B cell (primary cell): ENCODE measurements at regions not wholly inside any gene's neighbourhood (a gene's known extent, or its start where the extent isn't known, plus 50 kb on each side); places are given as distances from the start of the nearest gene placed in this dataset.

Source experiments
- ATAC-seq: fragments of 200-7000 bp; cut with Tn5 transposase; one replicate; pipeline ENCODE4 v1.10.0; 2021; ENCODE audit warnings: low read depth, mild to moderate bottlenecking, moderate number of reproducible peaks, moderate library complexity
- CTCF ChIA-PET: fragments of 350-600 bp; sonication (Branson Sonifier 250); formaldehyde crosslinking; loops from one replicate; lab custom pipeline; 2021; ENCODE audit warnings: antibody characterized with exemption, inconsistent platforms; lab: Charles Lee
- POLR2A ChIA-PET: fragments of 350-600 bp; sonication (Branson Sonifier 250); formaldehyde crosslinking; loops from one replicate; lab custom pipeline; 2021; ENCODE audit warnings: antibody characterized with exemption; lab: Charles Lee
- DNase-seq: peaks from one replicate; pipeline ENCODE4 v3.0.0; 2013
- H2AFZ ChIP-seq: 2 replicates; pipeline ENCODE4 v1.6.1; 2012; ENCODE audit warnings: mild to moderate bottlenecking, low read depth, low read length; ENCODE audit not compliant: insufficient read depth, poor library complexity, severe bottlenecking
- H3K27ac ChIP-seq, 2 donors: 1 replicate in 1 of 2; 2 replicates in 1 of 2; pipeline ENCODE4 v1.5.1; 2012 to 2013; ENCODE audit warnings: low read length in 2 of 2, mild to moderate bottlenecking in 2 of 2, moderate library complexity in 1 of 2
- H3K27me3 ChIP-seq, 4 experiments: fragments of 200-600 bp in 1 of 4; sonication (generic) in 1 of 4; replicated peaks in 1 of 4; 1 replicate in 2 of 4; 2 replicates in 2 of 4; pipeline versions ENCODE4 v1.6.1 to v1.7.0; 2013 to 2016; ENCODE audit warnings: low read length in 3 of 4, mild to moderate bottlenecking in 2 of 4, mixed read lengths in 1 of 4, moderate library complexity in 1 of 4; ENCODE audit not compliant: insufficient read depth in 4 of 4, control insufficient read depth in 3 of 4; ENCODE audit errors: control extremely low read depth in 1 of 4
- H3K36me3 ChIP-seq, 2 experiments: replicated peaks in 1 of 2; 1 replicate in 1 of 2; 2 replicates in 1 of 2; pipeline versions ENCODE4 v1.6.1 to v1.7.1; 2013; ENCODE audit warnings: low read length in 1 of 2; ENCODE audit not compliant: insufficient read depth in 2 of 2, control insufficient read depth in 1 of 2; ENCODE audit errors: control extremely low read depth in 1 of 2, extremely low read depth in 1 of 2
- H3K4me1 ChIP-seq, 2 donors: fragments of 200-600 bp in 1 of 2; sonication (generic) in 1 of 2; 1 replicate in 1 of 2; 2 replicates in 1 of 2; pipeline versions ENCODE4 v1.5.1 to v1.6.1; 2013 to 2017; ENCODE audit warnings: low read length in 2 of 2; ENCODE audit not compliant: control insufficient read depth in 2 of 2, insufficient read depth in 2 of 2
- H3K4me2 ChIP-seq: replicated peaks from 2 replicates; pipeline ENCODE3; 2012; ENCODE audit warnings: mild to moderate bottlenecking, low read depth, low read length; ENCODE audit not compliant: poor library complexity, severe bottlenecking
- H3K4me3 ChIP-seq, 5 experiments: fragments of 200-600 bp in 1 of 5; sonication (generic) in 1 of 5; 1 replicate in 3 of 5; 2 replicates in 2 of 5; pipeline versions ENCODE4 v1.5.1 to v1.7.0; 2011 to 2016; ENCODE audit warnings: low read length in 4 of 5, mild to moderate bottlenecking in 4 of 5, low read depth in 2 of 5, control low read depth in 1 of 5, moderate library complexity in 1 of 5; ENCODE audit not compliant: insufficient read depth in 1 of 5; ENCODE audit errors: control extremely low read depth in 1 of 5, extremely low read depth in 1 of 5
- H3K79me2 ChIP-seq: fragments of 200-600 bp; sonication (generic); one replicate; pipeline ENCODE4 v1.6.0; 2016; ENCODE audit warnings: low read length; ENCODE audit not compliant: control insufficient read depth, insufficient read depth
- H3K9ac ChIP-seq: fragments of 200-600 bp; sonication (generic); 2 replicates; pipeline ENCODE4 v1.6.1; 2017; ENCODE audit warnings: mild to moderate bottlenecking, low read length, moderate library complexity
- H3K9me3 ChIP-seq, 3 donors: one replicate each; pipeline versions ENCODE4 v1.6.1 to v1.7.1; 2013; ENCODE audit warnings: low read length in 2 of 3; ENCODE audit not compliant: control insufficient read depth in 2 of 3, insufficient read depth in 1 of 3; ENCODE audit errors: control extremely low read depth in 1 of 3
- H4K20me1 ChIP-seq: 2 replicates; pipeline ENCODE4 v1.6.0; 2012; ENCODE audit warnings: mild to moderate bottlenecking, low read length; ENCODE audit not compliant: insufficient read depth, control insufficient read depth, poor library complexity, severe bottlenecking
- H3K27ac Mint-ChIP-seq: one replicate; pipeline ENCODE4 v1.8.0; 2021; ENCODE audit warnings: mixed read lengths
- H3K27me3 Mint-ChIP-seq: one replicate; pipeline ENCODE4 v1.8.0; 2021; ENCODE audit warnings: mixed read lengths
- H3K4me1 Mint-ChIP-seq: one replicate; pipeline ENCODE4 v1.8.0; 2021; ENCODE audit warnings: mixed read lengths
- H3K4me3 Mint-ChIP-seq: one replicate; pipeline ENCODE4 v1.8.0; 2021; ENCODE audit warnings: mixed read lengths
- H3K9me3 Mint-ChIP-seq: one replicate; pipeline ENCODE4 v1.8.0; 2022; ENCODE audit warnings: mixed read lengths; ENCODE audit not compliant: insufficient read depth
- CTCF ChIP-seq: fragments of 200-600 bp; IDR thresholded peaks from one replicate; pipeline ENCODE4 v1.8.0; 2022; ENCODE audit warnings: antibody characterized with exemption, mild to moderate bottlenecking
- EZH2 ChIP-seq: IDR thresholded peaks from 2 replicates; pipeline ENCODE4 v1.6.1; 2012; ENCODE audit warnings: borderline replicate concordance, low read depth, mild to moderate bottlenecking, moderate library complexity, low read length; ENCODE audit not compliant: insufficient read depth, poor library complexity, severe bottlenecking
- WGBS: methylation state at CpG from one replicate; pipeline ENCODE4 v1.1.5; 2013; ENCODE audit warnings: missing lambda C conversion rate; ENCODE audit not compliant: insufficient coverage; 5-methylcytosine and 5-hydroxymethylcytosine counted together
- intact Hi-C: fragments of 100-400 bp; cut with micrococcal nuclease; formaldehyde crosslinking; loops from one replicate; pipeline ENCODE4 v1.10.0; 2022

GRCh38 chr12:16458521-16459078 is 111.2 kb downstream of the MGST1 start:
- H3K4me2 ChIP-seq: no peak overlapping the region
- no peak for TF ChIP-seq CTCF
- no peak for TF ChIP-seq EZH2
- Mint-ChIP-seq H3K27me3 (no peaks in the 10 kb centered on the region), H3K4me1 (no peaks in the 10 kb centered on the region), H3K4me3 (no peak overlapping the region), H3K27ac (no peak overlapping the region), H3K9me3 (peaks cover 2% of the 10 kb centered on the region)
- H3K27ac ChIP-seq: no peak overlapping the region
- no peaks in the 10 kb centered on the region for H3K27me3 ChIP-seq
- intact Hi-C loops: no loop called here
- ChIA-PET CTCF (interaction anchor here (1.4 kb wide), 1 partner anchor 9 kb away, joined by 4 read pairs; no protein-coding TSS in a partner anchor), POLR2A (no interaction called here)
- H3K9ac ChIP-seq: no peak overlapping the region
- H3K36me3 ChIP-seq: no peaks in the 10 kb centered on the region
- no peaks in the 10 kb centered on the region for H3K4me1 ChIP-seq
- ATAC-seq: no peak
- WGBS: no CpG with 5 or more reads among the region's 2 CpGs
- no peaks in the 10 kb centered on the region for H3K9me3 ChIP-seq
- no peaks in the 10 kb centered on the region for H3K79me2 ChIP-seq
- H3K4me3 ChIP-seq: no peak overlapping the region
- no peak for DNase-seq
- no peak overlapping the region for H2AFZ ChIP-seq
- H4K20me1 ChIP-seq: no peaks in the 10 kb centered on the region

GRCh38 chr12:16467272-16467671 is 119.8 kb downstream of the MGST1 start:
- CTCF ChIA-PET: interaction anchor here (1.4 kb wide), 1 partner anchor 9 kb away, joined by 4 read pairs; no protein-coding TSS in a partner anchor
- DNase-seq (no peak), ATAC-seq (no peak)
- Mint-ChIP-seq H3K4me3 (no peak overlapping the region), H3K27ac (no peak overlapping the region), H3K4me1 (no peaks in the 10 kb centered on the region), H3K27me3 (no peaks in the 10 kb centered on the region), H3K9me3 (peaks cover 3% of the 10 kb centered on the region)
- intact Hi-C loops: no loop called here
- Histone ChIP-seq H2AFZ (no peak overlapping the region), H3K36me3 (no peaks in the 10 kb centered on the region), H3K9ac (no peak overlapping the region), H3K27ac (no peak overlapping the region), H4K20me1 (no peaks in the 10 kb centered on the region), H3K4me1 (no peaks in the 10 kb centered on the region), H3K4me3 (no peak overlapping the region), H3K4me2 (no peak overlapping the region), H3K9me3 (peaks cover 0 to 2% (median 0%) of the 10 kb centered on the region in 3 donors), H3K27me3 (no peaks in the 10 kb centered on the region), H3K79me2 (no peaks in the 10 kb centered on the region)
- no peak for TF ChIP-seq CTCF
- no peak for TF ChIP-seq EZH2
- POLR2A ChIA-PET: no interaction called here
